AG09309 (cell line): ENCODE measurements at regions not wholly inside any gene's neighbourhood (a gene's known extent, or its start where the extent isn't known, plus 50 kb on each side); places are given as distances from the start of the nearest gene placed in this dataset.
"Not testable (repeated sequence)": the region's sequence is repeated elsewhere in the genome, so short reads cannot be mapped to it uniquely, and the experiment has no call there.

ENCODE experiments used
- DNase-seq: peaks from one replicate; pipeline ENCODE4 v3.0.0-alpha.2; 2010; ENCODE audit warnings: low read depth
- H3K4me3 ChIP-seq: 2 replicates; pipeline ENCODE4 v1.5.1; 2011; ENCODE audit warnings: mild to moderate bottlenecking, low read depth, low read length, moderate library complexity; ENCODE audit not compliant: control insufficient read depth
- TF ChIP-seq, protein P1 (sequence below): IDR thresholded peaks from 2 replicates; pipeline ENCODE4 v1.5.1; 2011; ENCODE audit warnings: mild to moderate bottlenecking, low read depth, low read length, inconsistent platforms; ENCODE audit not compliant: insufficient read depth, control insufficient read depth; ENCODE audit errors: missing control alignments

GRCh38 chr6:50899306-50899870 is 80.7 kb downstream of the TFAP2B start:
- no peak overlapping the region for H3K4me3 ChIP-seq
- peak; percentile 3 for DNase-seq
- TF ChIP-seq, protein P1, sequence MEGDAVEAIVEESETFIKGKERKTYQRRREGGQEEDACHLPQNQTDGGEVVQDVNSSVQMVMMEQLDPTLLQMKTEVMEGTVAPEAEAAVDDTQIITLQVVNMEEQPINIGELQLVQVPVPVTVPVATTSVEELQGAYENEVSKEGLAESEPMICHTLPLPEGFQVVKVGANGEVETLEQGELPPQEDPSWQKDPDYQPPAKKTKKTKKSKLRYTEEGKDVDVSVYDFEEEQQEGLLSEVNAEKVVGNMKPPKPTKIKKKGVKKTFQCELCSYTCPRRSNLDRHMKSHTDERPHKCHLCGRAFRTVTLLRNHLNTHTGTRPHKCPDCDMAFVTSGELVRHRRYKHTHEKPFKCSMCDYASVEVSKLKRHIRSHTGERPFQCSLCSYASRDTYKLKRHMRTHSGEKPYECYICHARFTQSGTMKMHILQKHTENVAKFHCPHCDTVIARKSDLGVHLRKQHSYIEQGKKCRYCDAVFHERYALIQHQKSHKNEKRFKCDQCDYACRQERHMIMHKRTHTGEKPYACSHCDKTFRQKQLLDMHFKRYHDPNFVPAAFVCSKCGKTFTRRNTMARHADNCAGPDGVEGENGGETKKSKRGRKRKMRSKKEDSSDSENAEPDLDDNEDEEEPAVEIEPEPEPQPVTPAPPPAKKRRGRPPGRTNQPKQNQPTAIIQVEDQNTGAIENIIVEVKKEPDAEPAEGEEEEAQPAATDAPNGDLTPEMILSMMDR: no peak

DNA sequence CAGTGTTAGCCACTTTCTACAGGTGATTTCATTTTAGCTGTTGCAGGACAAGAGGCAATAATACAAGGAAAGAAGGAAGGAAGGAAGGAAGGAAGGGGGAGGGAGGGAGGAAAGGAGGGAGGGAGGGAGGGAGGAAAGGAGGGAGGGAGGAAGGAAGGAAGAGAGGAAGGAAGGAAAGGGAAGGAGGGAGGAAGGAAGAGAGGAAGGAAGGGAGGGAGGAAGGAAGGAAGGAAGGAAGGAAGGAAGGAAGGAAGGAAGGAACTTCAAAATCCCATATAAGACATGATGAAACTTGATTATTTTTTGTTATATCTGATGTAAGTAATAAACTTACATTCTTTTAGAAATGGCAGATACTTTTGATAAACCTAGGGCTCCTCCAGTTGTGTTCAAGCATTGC is 83.6 kb downstream of the TFAP2B start:
- no peak overlapping the region for H3K4me3 ChIP-seq
- no peak for DNase-seq
- TF ChIP-seq, protein P1: no peak

DNA sequence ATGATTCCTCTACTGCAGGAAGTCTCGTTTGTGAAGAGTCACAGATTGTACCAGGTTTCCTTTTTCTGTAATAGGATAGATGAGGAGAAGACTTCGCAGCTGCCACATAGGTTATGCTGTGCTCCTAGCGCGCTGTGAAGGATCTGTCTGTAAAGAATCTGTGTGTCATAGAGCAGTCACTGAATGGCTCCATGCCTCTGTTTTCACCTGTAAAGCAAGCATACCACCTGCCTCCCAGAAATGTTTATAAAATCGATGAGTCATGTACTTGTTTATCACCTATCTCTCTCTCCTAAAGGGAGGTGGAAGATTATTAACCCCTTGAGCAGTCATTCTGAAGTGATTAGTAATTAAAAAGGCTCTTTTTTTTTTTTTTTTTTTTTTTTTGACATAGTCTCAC is 86.6 kb downstream of the TFAP2B start:
- DNase-seq: no peak
- TF ChIP-seq, protein P1: no peak
- no peak overlapping the region for H3K4me3 ChIP-seq

DNA sequence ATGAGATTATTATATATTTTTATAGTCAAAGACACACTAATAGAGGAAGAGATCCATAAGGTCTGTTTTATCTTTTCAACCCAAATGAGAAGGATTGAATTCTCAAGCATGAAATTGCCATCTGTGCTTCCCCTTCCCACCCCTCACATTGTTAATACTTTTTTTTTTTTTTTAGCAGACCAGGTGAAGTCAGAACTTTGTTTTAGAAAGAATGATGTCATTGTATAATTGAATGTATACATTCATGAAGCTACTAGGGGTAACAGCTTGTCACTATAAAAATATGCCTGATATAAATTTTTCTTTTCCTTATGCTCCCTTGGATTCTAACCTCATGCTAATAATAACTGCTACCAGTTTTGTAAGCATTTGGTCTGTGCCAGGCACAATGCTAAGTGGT is 88.9 kb downstream of the TFAP2B start:
- no peak for DNase-seq
- H3K4me3 ChIP-seq: no peak overlapping the region
- TF ChIP-seq, protein P1: no peak

DNA sequence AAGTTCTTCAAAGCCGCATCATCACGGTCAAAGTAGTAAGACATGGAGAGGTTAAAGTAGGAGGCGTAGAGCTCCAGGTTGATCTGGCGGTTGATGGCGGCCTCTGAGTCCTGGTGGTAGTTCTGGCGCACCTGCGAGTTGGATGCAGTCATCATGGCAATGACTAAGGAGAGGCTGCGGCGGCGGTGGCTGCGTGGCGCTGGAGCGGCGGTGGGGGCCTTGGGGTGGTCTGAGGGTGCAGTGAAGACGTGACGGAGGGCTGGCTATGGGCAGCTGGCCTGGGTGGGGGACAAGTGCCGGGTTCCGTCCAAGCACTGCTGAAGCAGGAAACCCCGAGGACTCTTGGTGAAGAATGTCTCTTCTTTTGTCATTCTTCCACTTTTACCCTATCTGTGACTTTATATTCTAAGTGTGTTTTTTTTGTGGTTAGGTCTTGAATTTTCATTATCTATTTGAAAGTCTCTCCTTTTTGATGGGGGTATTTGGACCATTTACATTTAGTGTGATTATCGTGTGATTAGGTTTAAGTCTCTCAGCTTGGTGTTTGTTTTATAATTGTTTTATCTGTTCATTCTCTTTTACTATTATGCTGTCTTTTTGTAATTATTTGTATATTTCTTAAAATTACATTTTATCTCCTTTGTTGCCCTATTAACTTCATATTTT is 94.6 kb downstream of the TFAP2B start:
- no peak overlapping the region for H3K4me3 ChIP-seq
- TF ChIP-seq, protein P1: no peak
- DNase-seq: no peak

GRCh38 chr6:50921378-50921777 is 102.7 kb downstream of the TFAP2B start:
- H3K4me3 ChIP-seq, DNase-seq: not testable (repeated sequence)

DNA sequence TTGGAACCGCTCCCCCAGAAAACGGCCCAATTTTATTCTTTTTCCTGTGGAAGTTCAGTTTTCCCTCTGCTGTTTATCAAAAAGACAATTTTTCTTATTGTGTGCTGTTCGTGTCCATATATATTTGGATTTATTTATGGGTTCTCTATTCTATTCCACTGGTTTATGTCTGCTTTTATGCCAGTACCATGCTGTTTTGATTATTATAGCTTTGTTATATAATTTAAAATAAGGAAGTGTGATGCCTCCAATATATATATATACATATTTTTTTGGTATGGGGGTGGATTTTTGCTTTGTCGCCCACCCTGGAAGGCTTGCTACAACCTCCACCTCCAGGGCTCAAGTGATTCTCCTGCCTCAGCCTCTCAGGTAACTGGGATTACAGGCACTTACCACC is 103.3 kb downstream of the TFAP2B start:
- DNase-seq: no peak
- H3K4me3 ChIP-seq: no peak overlapping the region
- TF ChIP-seq, protein P1: no peak
